Subcutaneous abdominal adipose tissue (tissue), 5 donors: ENCODE measurements at regions not wholly inside any gene's neighbourhood (a gene's known extent, or its start where the extent isn't known, plus 50 kb on each side); places are given as distances from the start of the nearest gene placed in this dataset.
"Not testable (repeated sequence)": the region's sequence is repeated elsewhere in the genome, so short reads cannot be mapped to it uniquely, and the experiment has no call there.

Experiments
- H3K27ac ChIP-seq: one replicate; pipeline ENCODE4 v1.7.0; 2013; ENCODE audit warnings: low read depth, mild to moderate bottlenecking, inconsistent platforms, low read length, moderate library complexity
- H3K27me3 ChIP-seq, 5 donors: one replicate each; pipeline ENCODE4 v1.7.0; 2013; ENCODE audit warnings: low read length in 5 of 5, inconsistent platforms in 1 of 5; ENCODE audit not compliant: control insufficient read depth in 5 of 5, insufficient read depth in 4 of 5
- H3K36me3 ChIP-seq, 5 donors: one replicate each; pipeline ENCODE4 v1.7.0; 2013; ENCODE audit warnings: low read length in 5 of 5; ENCODE audit not compliant: control insufficient read depth in 5 of 5, insufficient read depth in 5 of 5
- H3K4me1 ChIP-seq, 5 donors: one replicate each; pipeline ENCODE4 v1.7.0; 2013; ENCODE audit warnings: low read length in 5 of 5, mild to moderate bottlenecking in 3 of 5, moderate library complexity in 1 of 5; ENCODE audit not compliant: control insufficient read depth in 5 of 5, insufficient read depth in 5 of 5
- H3K4me3 ChIP-seq, 5 donors: one replicate each; pipeline ENCODE4 v1.7.0; 2013; ENCODE audit warnings: low read length in 5 of 5, low read depth in 1 of 5
- H3K9ac ChIP-seq, 5 donors: one replicate each; pipeline ENCODE4 v1.7.0; 2013; ENCODE audit warnings: low read length in 5 of 5, mild to moderate bottlenecking in 4 of 5, moderate library complexity in 3 of 5
- H3K9me3 ChIP-seq, 5 donors: one replicate each; pipeline ENCODE4 v1.7.0; 2013; ENCODE audit warnings: low read length in 5 of 5; ENCODE audit not compliant: control insufficient read depth in 5 of 5
- donor health status: healthy.
- donor health status: healthy.
- donor health status: healthy.
- donor health status: healthy.
- donor health status: healthy.

DNA sequence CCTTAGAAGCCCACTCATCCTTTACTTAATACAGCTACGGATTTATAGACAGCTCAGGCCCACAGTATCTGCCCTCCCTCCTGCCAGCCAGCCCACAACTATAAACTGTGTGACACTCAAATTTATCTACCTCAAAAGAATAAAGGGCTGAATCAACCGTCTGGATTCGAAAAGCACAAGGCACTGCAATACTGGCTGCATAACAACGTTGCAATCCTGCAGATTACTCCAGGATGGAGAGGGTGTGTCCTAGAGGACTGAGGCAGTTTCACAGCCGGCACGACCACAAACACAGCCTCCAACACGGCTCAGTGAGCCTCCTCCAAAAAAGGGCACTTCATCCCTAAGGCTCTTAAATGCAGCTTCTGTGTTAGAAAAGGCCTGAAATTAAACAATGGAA is 138.3 kb upstream of the EFCAB3 start:
- H3K9ac ChIP-seq, H3K4me1 ChIP-seq, H3K36me3 ChIP-seq, H3K27me3 ChIP-seq, H3K9me3 ChIP-seq, H3K4me3 ChIP-seq, H3K27ac ChIP-seq: not testable (repeated sequence)

DNA sequence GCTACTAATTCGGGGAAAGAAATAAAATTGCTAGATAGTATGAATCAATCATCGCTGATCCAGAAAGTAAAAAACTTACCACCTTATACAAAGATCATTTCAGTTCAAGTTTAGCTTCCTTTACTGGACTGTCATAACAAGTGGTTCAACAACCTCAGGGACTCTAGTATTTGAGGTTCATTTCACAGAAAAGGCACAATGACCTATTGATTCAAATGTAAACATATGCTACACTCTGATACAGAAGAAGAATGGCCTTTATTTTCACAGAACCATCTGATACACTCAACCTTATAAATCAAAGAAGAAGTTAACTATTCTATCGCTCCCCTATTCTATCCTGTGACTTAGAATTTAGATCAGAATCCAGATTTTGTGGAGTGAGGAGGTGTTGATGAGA is 140.8 kb upstream of the EFCAB3 start:
- H3K4me1 ChIP-seq, H3K36me3 ChIP-seq, H3K27ac ChIP-seq, H3K9me3 ChIP-seq, H3K9ac ChIP-seq, H3K27me3 ChIP-seq, H3K4me3 ChIP-seq: not testable (repeated sequence)

DNA sequence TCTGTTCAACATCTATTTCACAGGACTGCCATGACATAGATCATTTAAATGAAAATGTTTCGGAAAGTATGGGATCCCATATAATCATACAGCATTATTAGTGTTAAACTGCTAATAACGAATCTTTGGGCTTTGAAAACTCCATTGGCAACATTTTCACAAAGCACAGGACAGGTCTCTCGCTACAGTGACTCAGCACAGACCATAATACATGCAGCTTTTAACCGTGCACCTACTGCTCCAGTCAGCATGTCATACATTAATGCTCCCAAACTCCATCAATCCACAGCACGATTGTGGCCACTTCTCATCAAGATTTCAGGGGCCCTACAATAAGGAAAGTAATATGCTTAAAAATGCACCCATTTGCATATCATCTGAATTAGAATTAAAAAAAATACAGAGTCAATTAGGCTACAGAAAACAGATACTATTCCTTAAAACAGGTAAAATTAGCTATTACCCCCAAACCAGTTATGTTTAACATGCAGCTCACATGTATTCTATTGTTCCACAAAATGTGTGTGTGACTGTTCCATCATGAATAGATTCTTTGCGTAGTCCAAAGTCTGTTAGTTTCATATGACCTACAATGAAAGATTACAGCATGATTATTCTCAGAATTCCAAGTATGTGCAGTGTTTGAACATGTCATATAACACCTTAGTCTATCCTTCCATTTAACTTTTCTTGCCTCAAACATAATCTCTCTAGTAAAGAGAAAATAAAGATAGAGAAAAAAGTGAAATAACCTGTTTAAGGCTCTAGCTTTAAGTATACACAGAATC is 141.6 kb upstream of the EFCAB3 start:
- H3K4me3 ChIP-seq, H3K9ac ChIP-seq, H3K27ac ChIP-seq, H3K4me1 ChIP-seq, H3K27me3 ChIP-seq, H3K36me3 ChIP-seq, H3K9me3 ChIP-seq: not testable (repeated sequence)

DNA sequence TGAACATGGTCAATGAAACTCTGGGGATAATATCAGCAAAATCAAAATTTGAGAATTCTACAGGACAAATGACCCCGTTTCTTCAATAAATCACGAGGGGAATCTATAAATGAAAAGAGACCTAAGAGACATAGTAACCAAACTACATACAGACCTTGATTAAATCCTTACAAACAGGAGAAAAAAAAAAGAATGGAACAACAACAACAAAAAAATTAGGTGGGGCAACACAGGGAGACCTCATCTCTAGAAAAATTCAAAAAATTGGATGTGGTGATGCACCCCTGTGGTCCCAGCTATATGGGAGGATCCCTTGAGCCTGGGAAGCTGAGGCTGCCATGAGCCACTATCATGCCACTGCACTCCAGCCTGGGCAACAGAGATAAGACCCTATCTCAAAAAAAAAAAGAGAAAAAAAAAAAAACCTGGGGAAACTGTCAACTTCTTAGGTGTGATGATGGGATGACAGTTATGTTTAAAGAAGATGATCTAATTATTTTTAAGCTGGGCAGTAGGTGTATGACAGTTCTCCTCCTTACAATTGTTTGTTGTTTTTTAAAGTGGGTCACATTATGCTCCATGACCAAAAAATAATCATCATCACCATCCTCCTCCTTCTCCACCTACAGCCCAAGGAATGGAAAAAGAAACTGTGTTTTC is 146.4 kb upstream of the EFCAB3 start:
- H3K27me3 ChIP-seq, H3K9ac ChIP-seq, H3K27ac ChIP-seq, H3K4me3 ChIP-seq, H3K36me3 ChIP-seq, H3K4me1 ChIP-seq, H3K9me3 ChIP-seq: not testable (repeated sequence)

DNA sequence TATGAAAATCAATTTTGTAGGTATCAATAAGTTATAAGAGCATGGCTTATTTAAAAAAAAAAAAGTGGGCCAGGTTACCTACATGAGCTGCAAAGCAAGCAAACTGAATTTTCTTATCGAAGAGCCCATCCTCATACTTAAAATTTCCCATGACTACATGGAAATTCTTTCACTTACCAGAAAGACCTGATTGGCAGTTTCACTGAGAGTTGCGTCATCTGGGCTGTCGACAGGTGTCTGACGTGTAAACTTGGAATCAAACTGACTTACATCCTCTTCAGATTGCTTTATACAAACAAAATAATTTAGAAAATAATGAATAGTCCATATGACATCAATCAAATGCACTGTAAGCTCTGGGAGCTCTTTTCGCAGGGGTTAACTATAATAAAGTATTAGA is 149.1 kb upstream of the EFCAB3 start:
- H3K27ac ChIP-seq, H3K9ac ChIP-seq, H3K4me1 ChIP-seq, H3K4me3 ChIP-seq, H3K36me3 ChIP-seq, H3K27me3 ChIP-seq, H3K9me3 ChIP-seq: not testable (repeated sequence)

DNA sequence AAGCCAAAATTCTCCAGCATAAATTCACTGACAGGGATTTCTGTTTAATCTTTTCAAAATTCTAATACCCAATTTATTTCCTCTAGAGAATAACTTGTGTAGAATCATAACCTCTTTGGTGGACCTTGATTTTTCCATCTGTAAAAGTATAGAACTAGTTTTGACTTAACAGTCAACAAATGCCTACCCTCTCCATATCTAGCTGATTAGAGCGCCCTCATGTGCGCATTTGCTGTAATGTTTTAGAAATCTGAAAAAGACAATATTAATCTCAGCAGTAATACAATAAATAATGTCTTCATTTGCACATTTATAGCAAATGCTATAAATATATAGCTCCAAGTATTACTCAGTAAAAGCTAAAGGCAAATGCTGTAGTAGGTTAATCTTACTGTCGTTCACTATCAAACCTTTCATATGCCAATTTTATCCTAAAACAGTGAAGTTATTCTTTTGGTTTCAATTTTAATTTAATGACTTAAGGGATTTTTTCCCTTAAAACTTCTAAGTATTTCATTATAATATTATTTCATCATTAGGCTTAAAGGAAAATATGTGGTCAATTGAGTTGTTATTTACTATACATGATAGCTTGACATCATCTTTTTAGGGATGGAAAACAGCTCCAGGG is 153.6 kb upstream of the EFCAB3 start:
- not testable (repeated sequence) for H3K36me3 ChIP-seq, H3K9me3 ChIP-seq, H3K4me1 ChIP-seq, H3K4me3 ChIP-seq, H3K9ac ChIP-seq, H3K27ac ChIP-seq, H3K27me3 ChIP-seq

DNA sequence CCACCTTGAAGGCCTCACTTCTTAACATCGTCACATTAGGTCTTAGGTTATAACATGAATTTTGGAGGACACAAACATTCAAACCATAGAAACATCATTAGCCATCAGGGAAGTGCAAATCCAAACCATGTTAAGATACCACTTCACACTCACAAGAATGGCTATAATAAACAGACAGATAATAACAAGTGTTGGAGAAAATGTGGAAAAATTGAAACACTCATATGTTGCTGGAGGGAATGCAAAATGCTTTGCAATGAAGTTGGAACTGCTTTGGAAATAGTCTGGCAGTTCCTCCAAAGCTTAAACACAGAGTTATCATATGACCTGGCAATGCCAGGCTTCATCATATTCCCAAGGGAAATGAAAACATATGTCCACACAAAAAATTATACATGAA is 156.8 kb upstream of the EFCAB3 start:
- H3K27me3 ChIP-seq, H3K4me1 ChIP-seq, H3K9ac ChIP-seq, H3K36me3 ChIP-seq, H3K4me3 ChIP-seq, H3K9me3 ChIP-seq, H3K27ac ChIP-seq: not testable (repeated sequence)

DNA sequence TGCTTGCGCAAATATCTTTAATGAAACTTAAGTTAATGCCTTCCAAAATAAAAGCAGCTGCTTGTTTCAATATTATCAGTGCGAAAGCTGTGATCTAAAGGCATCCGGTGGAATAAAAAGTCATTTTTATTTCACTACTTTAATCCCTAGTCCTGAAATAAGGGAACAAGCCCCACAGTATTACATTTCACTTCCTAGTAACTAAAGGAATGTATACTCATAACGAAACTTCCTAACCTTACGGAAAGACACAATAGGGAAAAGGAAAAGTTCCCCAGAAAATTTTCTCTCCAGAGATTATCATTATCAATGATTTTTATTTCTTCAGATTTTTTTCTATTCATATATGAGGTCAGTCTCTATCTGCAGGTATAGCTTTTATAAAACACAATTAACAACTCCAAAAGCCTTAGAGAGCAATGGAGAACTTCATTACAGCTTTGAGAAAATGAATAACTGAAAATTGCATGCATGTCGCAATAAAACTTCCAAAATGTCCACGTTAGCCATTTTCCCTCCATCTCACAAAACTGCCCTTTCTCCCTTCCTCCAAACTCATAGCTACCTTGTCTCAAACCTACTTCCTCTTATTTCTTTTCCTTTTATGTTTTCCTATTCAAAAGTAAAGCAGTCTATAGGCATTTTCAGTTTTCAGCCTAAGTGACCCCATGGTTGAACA is 154.3 kb upstream of the MED13 start:
- no peak overlapping the region for H3K27ac ChIP-seq
- no peak overlapping the region for H3K4me3 ChIP-seq
- no peak overlapping the region for H3K9ac ChIP-seq
- no peaks in the 10 kb centered on the region for H3K27me3 ChIP-seq
- H3K9me3 ChIP-seq: peaks cover 0 to 7% (median 3%) of the 10 kb centered on the region in 5 donors
- no peaks in the 10 kb centered on the region for H3K36me3 ChIP-seq
- H3K4me1 ChIP-seq: no peaks in the 10 kb centered on the region

DNA sequence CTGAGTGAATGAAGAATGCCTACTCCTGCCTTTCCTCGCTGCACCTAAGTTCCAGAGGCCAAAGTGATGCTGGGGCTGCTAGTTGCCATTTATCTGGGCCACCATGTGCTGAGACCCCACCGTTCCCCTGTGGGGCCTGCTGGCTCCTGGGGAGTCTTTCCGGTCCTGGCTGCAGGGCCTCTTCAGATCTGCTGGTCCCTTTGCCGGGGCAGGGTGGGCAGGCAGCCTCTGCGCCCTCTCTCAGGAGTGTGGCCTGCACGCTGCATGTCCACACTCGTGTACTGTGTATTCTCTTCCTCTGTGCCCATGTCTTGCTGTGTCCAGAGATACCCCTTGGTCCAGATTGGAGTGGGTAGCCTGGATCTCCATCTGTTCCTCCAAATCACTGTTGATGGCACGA is 151.8 kb upstream of the MED13 start:
- Histone ChIP-seq H3K4me1 (no peaks in the 10 kb centered on the region), H3K9me3 (peaks cover 0 to 7% (median 3%) of the 10 kb centered on the region in 5 donors), H3K27ac (no peak overlapping the region), H3K4me3 (no peak overlapping the region), H3K36me3 (no peaks in the 10 kb centered on the region), H3K27me3 (no peaks in the 10 kb centered on the region), H3K9ac (no peak overlapping the region)

DNA sequence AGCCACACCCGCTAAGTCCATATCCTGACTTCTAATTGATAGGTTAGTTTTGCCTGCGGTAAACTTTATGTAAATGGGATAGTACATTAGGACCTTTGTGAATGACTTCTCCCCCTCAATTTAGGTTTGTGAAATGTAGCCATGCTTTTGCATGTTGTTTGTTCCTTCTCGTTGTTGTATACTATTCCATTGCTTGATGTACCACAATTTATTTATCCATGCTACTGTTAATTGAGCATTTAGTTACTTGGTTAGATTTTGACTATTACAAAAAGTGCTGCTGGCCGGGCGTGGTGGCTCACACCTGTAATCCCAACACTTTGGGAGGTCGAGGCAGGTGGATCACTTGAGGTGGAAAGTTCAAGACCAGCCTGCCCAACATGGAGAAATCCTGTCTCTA is 150.8 kb upstream of the MED13 start:
- not testable (repeated sequence) for H3K4me1 ChIP-seq, H3K27me3 ChIP-seq, H3K9me3 ChIP-seq, H3K4me3 ChIP-seq, H3K9ac ChIP-seq, H3K27ac ChIP-seq, H3K36me3 ChIP-seq
